ENCODE measurements at regions not wholly inside any gene's neighbourhood (a gene's known extent, or its start where the extent isn't known, plus 50 kb on each side); places are given as distances from the start of the nearest gene placed in this dataset.

DNA sequence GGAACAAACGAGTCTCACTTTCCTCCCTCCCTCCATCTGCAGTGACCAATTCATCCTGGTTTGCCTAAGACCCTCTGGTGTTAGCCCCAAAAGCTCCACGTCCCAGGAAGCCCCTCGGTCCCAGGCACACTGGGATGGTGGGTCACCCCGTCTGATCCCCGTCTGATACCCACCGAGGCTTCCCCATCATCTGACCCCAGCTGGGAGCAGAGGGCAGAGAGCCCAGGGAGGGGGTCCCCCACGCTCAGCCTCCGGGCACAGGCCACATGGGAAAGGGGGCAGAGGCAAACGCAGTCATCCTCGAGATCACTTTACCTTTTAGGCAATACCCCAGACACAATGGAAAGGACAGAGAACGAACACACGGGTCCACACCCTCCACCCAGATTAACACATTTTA, 291.6 kb upstream of the PPP2R2D start:
- TF ChIP-seq, protein P1, sequence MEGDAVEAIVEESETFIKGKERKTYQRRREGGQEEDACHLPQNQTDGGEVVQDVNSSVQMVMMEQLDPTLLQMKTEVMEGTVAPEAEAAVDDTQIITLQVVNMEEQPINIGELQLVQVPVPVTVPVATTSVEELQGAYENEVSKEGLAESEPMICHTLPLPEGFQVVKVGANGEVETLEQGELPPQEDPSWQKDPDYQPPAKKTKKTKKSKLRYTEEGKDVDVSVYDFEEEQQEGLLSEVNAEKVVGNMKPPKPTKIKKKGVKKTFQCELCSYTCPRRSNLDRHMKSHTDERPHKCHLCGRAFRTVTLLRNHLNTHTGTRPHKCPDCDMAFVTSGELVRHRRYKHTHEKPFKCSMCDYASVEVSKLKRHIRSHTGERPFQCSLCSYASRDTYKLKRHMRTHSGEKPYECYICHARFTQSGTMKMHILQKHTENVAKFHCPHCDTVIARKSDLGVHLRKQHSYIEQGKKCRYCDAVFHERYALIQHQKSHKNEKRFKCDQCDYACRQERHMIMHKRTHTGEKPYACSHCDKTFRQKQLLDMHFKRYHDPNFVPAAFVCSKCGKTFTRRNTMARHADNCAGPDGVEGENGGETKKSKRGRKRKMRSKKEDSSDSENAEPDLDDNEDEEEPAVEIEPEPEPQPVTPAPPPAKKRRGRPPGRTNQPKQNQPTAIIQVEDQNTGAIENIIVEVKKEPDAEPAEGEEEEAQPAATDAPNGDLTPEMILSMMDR (IDR thresholded peaks at IDR 0.05), result no peak
- TF ChIP-seq POLR2A (IDR thresholded peaks at IDR 0.05), result no peak
